NB4 (cell line): ENCODE measurements at regions not wholly inside any gene's neighbourhood (a gene's known extent, or its start where the extent isn't known, plus 50 kb on each side); places are given as distances from the start of the nearest gene placed in this dataset.

ENCODE experiments used
- MYC ChIP-seq: IDR thresholded peaks from 2 replicates; pipeline ENCODE4 v1.6.1; 2011; ENCODE audit warnings: low read depth, low read length
- POLR2A ChIP-seq: IDR thresholded peaks from 2 replicates; pipeline ENCODE4 v1.6.1; 2011; ENCODE audit warnings: mild to moderate bottlenecking; ENCODE audit not compliant: insufficient read length; ENCODE audit errors: extremely low read depth
- TF ChIP-seq, protein P1 (sequence below): IDR thresholded peaks from one replicate; pipeline ENCODE4 v1.5.1; 2012; ENCODE audit warnings: low read depth, low read length
- TF ChIP-seq, protein P2 (sequence below): IDR thresholded peaks from 2 replicates; pipeline ENCODE4 v1.6.1; 2011; ENCODE audit warnings: low read depth, low read length

DNA sequence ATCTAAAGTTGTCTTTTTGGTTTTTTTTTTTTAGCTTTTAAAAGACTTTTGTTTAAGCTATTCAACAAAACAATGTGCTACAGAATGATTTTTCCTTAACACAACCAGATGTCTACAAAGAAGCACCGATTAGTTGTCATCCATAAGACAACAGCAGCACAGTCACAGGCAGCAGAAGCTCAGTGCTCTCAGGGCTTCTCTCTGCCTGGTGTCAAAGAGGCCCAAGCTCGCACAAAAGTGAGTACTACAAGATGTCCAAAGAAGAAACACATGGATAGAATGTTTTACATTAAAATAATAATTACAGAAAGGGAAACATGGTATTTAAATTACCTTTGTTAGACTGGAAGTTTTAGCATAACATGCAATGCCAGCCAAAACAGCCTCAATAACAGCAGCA is 81.6 kb downstream of the DNAAF9 start:
- TF ChIP-seq, protein P1, sequence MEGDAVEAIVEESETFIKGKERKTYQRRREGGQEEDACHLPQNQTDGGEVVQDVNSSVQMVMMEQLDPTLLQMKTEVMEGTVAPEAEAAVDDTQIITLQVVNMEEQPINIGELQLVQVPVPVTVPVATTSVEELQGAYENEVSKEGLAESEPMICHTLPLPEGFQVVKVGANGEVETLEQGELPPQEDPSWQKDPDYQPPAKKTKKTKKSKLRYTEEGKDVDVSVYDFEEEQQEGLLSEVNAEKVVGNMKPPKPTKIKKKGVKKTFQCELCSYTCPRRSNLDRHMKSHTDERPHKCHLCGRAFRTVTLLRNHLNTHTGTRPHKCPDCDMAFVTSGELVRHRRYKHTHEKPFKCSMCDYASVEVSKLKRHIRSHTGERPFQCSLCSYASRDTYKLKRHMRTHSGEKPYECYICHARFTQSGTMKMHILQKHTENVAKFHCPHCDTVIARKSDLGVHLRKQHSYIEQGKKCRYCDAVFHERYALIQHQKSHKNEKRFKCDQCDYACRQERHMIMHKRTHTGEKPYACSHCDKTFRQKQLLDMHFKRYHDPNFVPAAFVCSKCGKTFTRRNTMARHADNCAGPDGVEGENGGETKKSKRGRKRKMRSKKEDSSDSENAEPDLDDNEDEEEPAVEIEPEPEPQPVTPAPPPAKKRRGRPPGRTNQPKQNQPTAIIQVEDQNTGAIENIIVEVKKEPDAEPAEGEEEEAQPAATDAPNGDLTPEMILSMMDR: no peak
- TF ChIP-seq, protein P2, sequence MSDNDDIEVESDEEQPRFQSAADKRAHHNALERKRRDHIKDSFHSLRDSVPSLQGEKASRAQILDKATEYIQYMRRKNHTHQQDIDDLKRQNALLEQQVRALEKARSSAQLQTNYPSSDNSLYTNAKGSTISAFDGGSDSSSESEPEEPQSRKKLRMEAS: no peak
- no peak for TF ChIP-seq POLR2A
- no peak for TF ChIP-seq MYC
